HCT116 (cell line): ENCODE measurements at regions not wholly inside any gene's neighbourhood (a gene's known extent, or its start where the extent isn't known, plus 50 kb on each side); places are given as distances from the start of the nearest gene placed in this dataset.

ENCODE experiments used
- ATAC-seq: fragments of 200-7000 bp; cut with Tn5 transposase; 2 replicates; pipeline ENCODE4 v1.9.1; 2020; ENCODE audit warnings: mild to moderate bottlenecking, moderate library complexity
- BruUV-seq: library from RNA; stranded (reverse); fragments of 400-500 nt; replicated peaks from 2 replicates; lab custom pipeline; 2021; lab: Mats Ljungman, UMichigan
- CTCF ChIA-PET: fragments of 300-600 bp; sonication (Branson Sonifier 250); formaldehyde crosslinking; loops from one replicate; lab custom pipeline; 2021; ENCODE audit warnings: antibody characterized with exemption; lab: Charles Lee
- POLR2A ChIA-PET: fragments of 300-600, 350-600 bp; sonication (Branson Sonifier 250); formaldehyde crosslinking; loops from one replicate; lab custom pipeline; 2021; ENCODE audit warnings: antibody characterized with exemption; lab: Charles Lee
- RAD21 ChIA-PET, 2 experiments: fragments of 300-600 bp; sonication (Branson Sonifier 250); formaldehyde crosslinking; loops; one replicate each; lab custom pipeline; 2023; ENCODE audit warnings: low total read pairs in 2 of 2; ENCODE audit not compliant: uncharacterized antibody in 2 of 2, unreplicated experiment in 2 of 2, low non-redundant PET in 1 of 2; lab: Charles Lee
- DNase-seq: peaks from one replicate; pipeline ENCODE4 v3.0.0-alpha.2; 2010; ENCODE audit warnings: low read depth, low spot score
- H2AFZ ChIP-seq: fragments of 200-600 bp; shearing (Covaris generic), sonication (generic); 2 replicates; pipeline ENCODE4 v1.6.1; 2017; ENCODE audit warnings: low read depth, mixed run types, mixed read lengths, antibody characterized with exemption, low read length; ENCODE audit not compliant: poor library complexity, severe bottlenecking
- H3K27ac ChIP-seq: 2 replicates; pipeline ENCODE4 v1.5.1; 2012; ENCODE audit warnings: low read depth, low read length
- H3K27me3 ChIP-seq: fragments of 200-600 bp; sonication (generic); 2 replicates; pipeline ENCODE4 v1.6.1; 2016; ENCODE audit warnings: mixed run types, low read length, mixed read lengths; ENCODE audit not compliant: insufficient read depth
- H3K36me3 ChIP-seq, 2 experiments: fragments of 200-500 bp in 1 of 2; fragments of 200-600 bp in 1 of 2; sonication (Bioruptor generic) in 1 of 2; sonication (generic) in 1 of 2; 2 replicates each; pipeline versions ENCODE4 v1.5.1 to v1.6.1; 2014 to 2016; ENCODE audit warnings: low read length in 2 of 2, inconsistent platforms in 1 of 2, mixed read lengths in 1 of 2, mixed run types in 1 of 2; ENCODE audit not compliant: insufficient read depth in 2 of 2, control insufficient read depth in 1 of 2
- H3K4me1 ChIP-seq, 2 experiments: fragments of 200-600 bp in 1 of 2; sonication (generic) in 1 of 2; 2 replicates each; pipeline versions ENCODE4 v1.5.1 to v1.6.1; 2012 to 2017; ENCODE audit warnings: low read length in 2 of 2, inconsistent platforms in 1 of 2, mild to moderate bottlenecking in 1 of 2, mixed read lengths in 1 of 2, mixed run types in 1 of 2, moderate library complexity in 1 of 2; ENCODE audit not compliant: insufficient read depth in 2 of 2, control insufficient read depth in 1 of 2
- H3K4me2 ChIP-seq: fragments of 200-600 bp; sonication (generic); 2 replicates; pipeline ENCODE4 v1.6.1; 2017; ENCODE audit warnings: mixed run types, low read length, mixed read lengths
- H3K4me3 ChIP-seq, 2 experiments: fragments of 200-600 bp in 1 of 2; sonication (generic) in 1 of 2; replicated peaks in 1 of 2; 2 replicates each; pipeline ENCODE4 v1.5.1; 2011 to 2016; ENCODE audit warnings: low read length in 2 of 2, control low read depth in 1 of 2, low read depth in 1 of 2, mild to moderate bottlenecking in 1 of 2, mixed read lengths in 1 of 2, mixed run types in 1 of 2
- H3K79me2 ChIP-seq: fragments of 200-600 bp; sonication (generic); 2 replicates; pipeline ENCODE4 v1.6.1; 2017; ENCODE audit warnings: mild to moderate bottlenecking, mixed run types, low read length, moderate library complexity, mixed read lengths; ENCODE audit not compliant: insufficient read depth
- H3K9ac ChIP-seq: fragments of 200-600 bp; sonication (generic); 2 replicates; pipeline ENCODE4 v1.6.1; 2016; ENCODE audit warnings: low read length, mixed read lengths
- H3K9me2 ChIP-seq: fragments of 200-600 bp; sonication (generic), shearing (Covaris generic); 2 replicates; pipeline ENCODE4 v1.6.1; 2017; ENCODE audit warnings: mixed run types, mild to moderate bottlenecking, moderate library complexity; ENCODE audit not compliant: insufficient read depth
- H3K9me3 ChIP-seq, 2 experiments: fragments of 200-500 bp in 1 of 2; fragments of 200-600 bp in 1 of 2; sonication (Bioruptor generic) in 1 of 2; sonication (generic) in 1 of 2; 2 replicates each; pipeline ENCODE4 v1.6.1; 2014 to 2017; ENCODE audit warnings: low read length in 2 of 2, mixed read lengths in 2 of 2, inconsistent platforms in 1 of 2, low read depth in 1 of 2, mild to moderate bottlenecking in 1 of 2, mixed run types in 1 of 2, moderate library complexity in 1 of 2; ENCODE audit not compliant: control insufficient read depth in 1 of 2, insufficient read depth in 1 of 2
- H4K20me1 ChIP-seq: fragments of 200-600 bp; sonication (generic), shearing (Covaris generic); 2 replicates; pipeline ENCODE4 v1.6.1; 2017; ENCODE audit warnings: mixed run types, mild to moderate bottlenecking, moderate library complexity; ENCODE audit not compliant: insufficient read depth
- ATF3 ChIP-seq: IDR thresholded peaks from 2 replicates; pipeline ENCODE4 v1.6.1; 2012
- CBX3 ChIP-seq: IDR thresholded peaks from 2 replicates; pipeline ENCODE4 v1.6.1; 2012; ENCODE audit warnings: low read depth
- CEBPB ChIP-seq: IDR thresholded peaks from 2 replicates; pipeline ENCODE4 v1.6.1; 2012; ENCODE audit warnings: low read depth
- ELF1 ChIP-seq: IDR thresholded peaks from 2 replicates; pipeline ENCODE4 v1.6.1; 2012; ENCODE audit warnings: low read depth, borderline replicate concordance
- EZH2 ChIP-seq: fragments of 200-600 bp; sonication (generic); IDR thresholded peaks from 2 replicates; pipeline ENCODE4 v1.6.1; 2017; ENCODE audit warnings: antibody characterized with exemption, mixed run types
- FOSL1 ChIP-seq: IDR thresholded peaks from 2 replicates; pipeline ENCODE4 v1.6.1; 2012; ENCODE audit warnings: low read depth
- JUND ChIP-seq: IDR thresholded peaks from 2 replicates; pipeline ENCODE4 v1.6.1; 2012
- POLR2A ChIP-seq: IDR thresholded peaks from 2 replicates; pipeline ENCODE4 v1.7.0; 2011; ENCODE audit warnings: borderline replicate concordance; ENCODE audit not compliant: insufficient read depth, insufficient read length; ENCODE audit errors: extremely low read depth
- POLR2AphosphoS5 ChIP-seq: IDR thresholded peaks from 2 replicates; pipeline ENCODE4 v1.6.1; 2011; ENCODE audit warnings: mild to moderate bottlenecking, low read depth, low read length, moderate library complexity
- RAD21 ChIP-seq: IDR thresholded peaks from 2 replicates; pipeline ENCODE4 v1.6.1; 2012; ENCODE audit warnings: low read depth, mild to moderate bottlenecking
- SIN3A ChIP-seq: IDR thresholded peaks from 2 replicates; pipeline ENCODE4 v1.6.1; 2012; ENCODE audit warnings: low read depth
- SP1 ChIP-seq: IDR thresholded peaks from 2 replicates; pipeline ENCODE4 v1.6.1; 2012; ENCODE audit warnings: low read depth
- SRF ChIP-seq: IDR thresholded peaks from 2 replicates; pipeline ENCODE4 v1.6.1; 2012; ENCODE audit warnings: low read depth
- YY1 ChIP-seq: IDR thresholded peaks from 2 replicates; pipeline ENCODE4 v1.6.1; 2011; ENCODE audit warnings: low read length, low read depth, moderate library complexity, mild to moderate bottlenecking; ENCODE audit not compliant: insufficient replicate concordance; ENCODE audit errors: extremely low read depth
- ZFX ChIP-seq: fragments of 450-650 bp; IDR thresholded peaks from 2 replicates; pipeline ENCODE4 v1.6.1; 2017
- intact Hi-C: fragments of 100-400 bp; cut with micrococcal nuclease; formaldehyde crosslinking; loops from 2 replicates; pipeline ENCODE4 v1.10.0; 2022
- TF ChIP-seq, protein P1 (sequence below), 3 experiments: fragments of 200-600 bp in 1 of 3; sonication (generic) in 1 of 3; IDR thresholded peaks in 2 of 3; conservative IDR thresholded peaks in 1 of 3; 2 replicates each; pipeline ENCODE4 v1.5.1; 2012 to 2017; ENCODE audit warnings: low read depth in 2 of 3, low read length in 2 of 3, antibody characterized with exemption in 1 of 3, borderline replicate concordance in 1 of 3, control low read depth in 1 of 3, mild to moderate bottlenecking in 1 of 3, mixed read lengths in 1 of 3, mixed run types in 1 of 3, moderate library complexity in 1 of 3; ENCODE audit not compliant: insufficient read depth in 1 of 3
- TF ChIP-seq, protein P2 (sequence below): IDR thresholded peaks from 2 replicates; pipeline ENCODE4 v1.6.1; 2012
- TF ChIP-seq, protein P3 (sequence below): IDR thresholded peaks from 2 replicates; pipeline ENCODE4 v1.6.1; 2011; ENCODE audit warnings: mild to moderate bottlenecking, low read length, moderate library complexity; ENCODE audit not compliant: insufficient replicate concordance; ENCODE audit errors: extremely low read depth

DNA sequence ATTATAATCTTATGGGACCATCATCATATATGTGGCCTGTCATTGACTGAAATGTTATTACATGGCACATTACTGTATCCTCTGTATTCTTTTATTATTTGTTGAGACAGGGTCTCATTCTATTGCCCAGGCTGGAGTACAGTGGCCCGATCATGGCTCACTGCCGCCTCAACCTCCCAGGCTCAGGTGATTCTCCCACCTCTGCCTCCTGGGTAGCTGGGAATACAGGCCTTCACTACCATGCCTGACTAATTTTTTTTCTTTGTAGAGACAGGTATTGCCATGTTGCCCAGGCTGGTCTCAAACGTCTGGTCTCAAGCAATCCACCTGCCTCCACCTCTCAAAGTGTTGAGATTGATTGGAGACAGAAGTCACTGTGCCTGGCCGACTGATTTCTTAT is 153.2 kb downstream of the RASSF9 start:
- H3K9me3 ChIP-seq, result no peaks in the 10 kb centered on the region
- H2AFZ ChIP-seq, result no peak overlapping the region
- H3K79me2 ChIP-seq, result no peaks in the 10 kb centered on the region
- no peaks in the 10 kb centered on the region for H4K20me1 ChIP-seq
- ChIA-PET POLR2A (no interaction called here), CTCF (no interaction called here), RAD21 (no interaction called here)
- H3K27me3 ChIP-seq, result no peaks in the 10 kb centered on the region
- no peaks in the 10 kb centered on the region for H3K9me2 ChIP-seq
- no peak for ATAC-seq
- H3K4me1 ChIP-seq, result no peaks in the 10 kb centered on the region
- H3K36me3 ChIP-seq, result no peaks in the 10 kb centered on the region
- no peak overlapping the region for H3K4me2 ChIP-seq
- no peak overlapping the region for H3K9ac ChIP-seq
- no peak for TF ChIP-seq CBX3
- TF ChIP-seq SRF, result no peak
- TF ChIP-seq POLR2A, result no peak
- no peak for TF ChIP-seq CEBPB
- no peak for TF ChIP-seq JUND
- no peak for TF ChIP-seq YY1
- no peak for TF ChIP-seq SIN3A
- TF ChIP-seq ELF1, result no peak
- TF ChIP-seq ATF3, result no peak
- no peak for TF ChIP-seq RAD21
- no peak for TF ChIP-seq SP1
- no peak for TF ChIP-seq POLR2AphosphoS5
- TF ChIP-seq ZFX, result no peak
- no peak for TF ChIP-seq EZH2
- TF ChIP-seq, protein P1, sequence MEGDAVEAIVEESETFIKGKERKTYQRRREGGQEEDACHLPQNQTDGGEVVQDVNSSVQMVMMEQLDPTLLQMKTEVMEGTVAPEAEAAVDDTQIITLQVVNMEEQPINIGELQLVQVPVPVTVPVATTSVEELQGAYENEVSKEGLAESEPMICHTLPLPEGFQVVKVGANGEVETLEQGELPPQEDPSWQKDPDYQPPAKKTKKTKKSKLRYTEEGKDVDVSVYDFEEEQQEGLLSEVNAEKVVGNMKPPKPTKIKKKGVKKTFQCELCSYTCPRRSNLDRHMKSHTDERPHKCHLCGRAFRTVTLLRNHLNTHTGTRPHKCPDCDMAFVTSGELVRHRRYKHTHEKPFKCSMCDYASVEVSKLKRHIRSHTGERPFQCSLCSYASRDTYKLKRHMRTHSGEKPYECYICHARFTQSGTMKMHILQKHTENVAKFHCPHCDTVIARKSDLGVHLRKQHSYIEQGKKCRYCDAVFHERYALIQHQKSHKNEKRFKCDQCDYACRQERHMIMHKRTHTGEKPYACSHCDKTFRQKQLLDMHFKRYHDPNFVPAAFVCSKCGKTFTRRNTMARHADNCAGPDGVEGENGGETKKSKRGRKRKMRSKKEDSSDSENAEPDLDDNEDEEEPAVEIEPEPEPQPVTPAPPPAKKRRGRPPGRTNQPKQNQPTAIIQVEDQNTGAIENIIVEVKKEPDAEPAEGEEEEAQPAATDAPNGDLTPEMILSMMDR (IDR thresholded peaks at IDR 0.05 in 2 of 3, conservative IDR thresholded peaks at IDR 0.05 in 1 of 3; ENCODE audit: borderline replicate concordance in 1 of 3, insufficient read depth in 1 of 3, low read depth in 2 of 3, low read length in 2 of 3), result no peak
- TF ChIP-seq FOSL1, result no peak
- TF ChIP-seq, protein P2, sequence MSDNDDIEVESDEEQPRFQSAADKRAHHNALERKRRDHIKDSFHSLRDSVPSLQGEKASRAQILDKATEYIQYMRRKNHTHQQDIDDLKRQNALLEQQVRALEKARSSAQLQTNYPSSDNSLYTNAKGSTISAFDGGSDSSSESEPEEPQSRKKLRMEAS, result no peak
- TF ChIP-seq, protein P3, sequence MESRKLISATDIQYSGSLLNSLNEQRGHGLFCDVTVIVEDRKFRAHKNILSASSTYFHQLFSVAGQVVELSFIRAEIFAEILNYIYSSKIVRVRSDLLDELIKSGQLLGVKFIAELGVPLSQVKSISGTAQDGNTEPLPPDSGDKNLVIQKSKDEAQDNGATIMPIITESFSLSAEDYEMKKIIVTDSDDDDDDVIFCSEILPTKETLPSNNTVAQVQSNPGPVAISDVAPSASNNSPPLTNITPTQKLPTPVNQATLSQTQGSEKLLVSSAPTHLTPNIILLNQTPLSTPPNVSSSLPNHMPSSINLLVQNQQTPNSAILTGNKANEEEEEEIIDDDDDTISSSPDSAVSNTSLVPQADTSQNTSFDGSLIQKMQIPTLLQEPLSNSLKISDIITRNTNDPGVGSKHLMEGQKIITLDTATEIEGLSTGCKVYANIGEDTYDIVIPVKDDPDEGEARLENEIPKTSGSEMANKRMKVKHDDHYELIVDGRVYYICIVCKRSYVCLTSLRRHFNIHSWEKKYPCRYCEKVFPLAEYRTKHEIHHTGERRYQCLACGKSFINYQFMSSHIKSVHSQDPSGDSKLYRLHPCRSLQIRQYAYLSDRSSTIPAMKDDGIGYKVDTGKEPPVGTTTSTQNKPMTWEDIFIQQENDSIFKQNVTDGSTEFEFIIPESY, result no peak
- no peak overlapping the region for H3K27ac ChIP-seq
- H3K4me3 ChIP-seq, result no peak overlapping the region
- intact Hi-C loops, result no loop called here
- no peak for DNase-seq
- no TSS peak for BruUV-seq
